ENCODE measurements at regions not wholly inside any gene's neighbourhood (a gene's known extent, or its start where the extent isn't known, plus 50 kb on each side); places are given as distances from the start of the nearest gene placed in this dataset.

DNA sequence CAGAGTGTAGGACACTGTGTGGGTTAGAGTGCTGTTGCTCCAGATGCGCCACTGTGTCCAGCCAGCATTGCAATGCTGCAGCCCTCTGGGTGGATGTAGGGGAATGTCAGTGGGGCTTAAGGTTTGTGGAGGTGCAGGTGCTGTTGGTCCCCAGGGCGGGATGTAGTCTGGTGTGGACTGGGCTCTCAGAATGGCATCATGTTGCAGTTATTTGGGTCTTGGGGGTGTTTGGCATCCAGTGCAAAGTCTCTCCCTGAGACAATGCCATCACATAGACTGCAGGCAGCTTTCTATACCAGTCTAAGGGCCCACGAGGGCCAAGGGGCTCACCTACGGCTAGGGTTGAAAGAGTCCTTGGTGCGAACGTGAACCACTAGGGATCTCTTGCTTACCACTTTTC lies 275.3 kb downstream of the SOX11 start:
- no peak for DNase-seq

DNA sequence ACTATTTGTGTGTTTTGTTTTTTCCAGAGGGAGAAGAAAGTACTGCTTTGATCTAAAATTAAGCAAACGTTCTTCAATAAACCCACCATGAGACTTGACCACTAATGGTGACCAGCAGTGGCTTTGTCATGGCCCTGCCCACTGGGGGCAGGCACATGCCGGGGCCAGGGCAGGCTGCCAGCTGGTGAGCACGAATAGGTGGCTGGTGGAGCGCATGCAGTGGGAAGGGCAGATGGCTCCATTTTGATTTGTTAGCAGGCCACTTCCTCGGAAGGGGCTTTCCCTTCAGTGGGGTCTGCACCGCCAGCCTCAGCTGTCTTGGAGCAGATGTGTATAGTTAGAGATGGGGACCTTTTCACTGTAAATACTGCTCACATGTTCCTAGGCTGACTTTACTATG lies 277.1 kb downstream of the SOX11 start:
- DNase-seq, result no peak

DNA sequence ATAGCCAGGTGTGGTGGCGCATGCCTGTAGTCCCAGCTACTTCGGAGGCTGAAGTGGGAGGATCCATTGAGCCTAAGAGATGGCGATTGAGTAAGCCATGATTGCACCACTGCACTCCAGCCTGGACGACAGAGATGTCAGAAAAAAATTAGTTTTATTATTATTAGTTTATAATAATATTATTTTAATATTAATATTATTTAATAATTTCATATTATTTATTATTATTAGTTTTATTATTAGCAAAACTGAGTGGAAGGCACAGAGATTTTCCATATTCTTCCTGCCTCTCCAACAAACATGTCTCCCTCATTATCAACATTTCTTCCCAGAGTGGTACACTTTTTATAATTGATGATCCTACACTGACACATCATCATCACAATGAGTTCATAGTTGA lies 278.2 kb downstream of the SOX11 start:
- no peak for DNase-seq

DNA sequence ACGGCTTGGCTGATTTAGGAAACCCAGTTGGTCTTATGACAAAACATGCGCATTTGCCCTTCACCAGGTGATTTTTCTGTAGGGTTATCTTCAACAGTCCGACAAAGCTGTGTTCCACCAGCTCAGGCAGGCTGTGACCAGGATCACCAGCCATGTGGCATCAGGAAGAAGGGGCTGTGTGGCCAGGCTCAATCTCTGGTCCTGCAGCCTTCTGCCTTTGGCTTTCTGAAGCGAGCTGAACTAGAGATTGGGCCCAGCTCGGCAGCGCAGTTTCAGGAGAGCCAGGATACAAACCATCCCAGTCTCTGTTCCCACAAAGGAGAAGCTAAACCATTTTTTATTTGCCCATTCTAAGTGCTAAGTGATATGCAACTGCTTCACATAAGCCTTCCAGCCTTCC lies 282.3 kb downstream of the SOX11 start:
- DNase-seq, result no peak

DNA sequence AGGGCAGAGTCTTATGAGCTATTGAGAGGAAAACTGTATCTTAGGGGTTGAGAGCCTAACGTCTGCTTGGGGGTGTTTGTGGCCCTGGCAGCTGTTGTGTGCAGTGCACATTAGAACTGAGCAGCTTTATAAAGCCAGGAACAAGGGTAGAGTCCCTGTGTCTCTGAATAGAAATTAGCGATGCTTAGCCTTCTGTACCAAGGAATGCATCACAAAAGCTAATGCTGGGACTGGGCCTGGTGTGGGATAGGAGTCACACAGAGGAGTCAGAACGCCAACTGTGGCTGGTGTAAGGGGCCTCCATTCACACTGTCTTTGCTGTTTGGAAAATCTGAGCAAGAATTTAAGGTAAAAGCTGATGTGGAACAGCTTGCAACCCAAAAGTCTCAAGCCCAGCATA lies 283.2 kb downstream of the SOX11 start:
- no peak for DNase-seq

DNA sequence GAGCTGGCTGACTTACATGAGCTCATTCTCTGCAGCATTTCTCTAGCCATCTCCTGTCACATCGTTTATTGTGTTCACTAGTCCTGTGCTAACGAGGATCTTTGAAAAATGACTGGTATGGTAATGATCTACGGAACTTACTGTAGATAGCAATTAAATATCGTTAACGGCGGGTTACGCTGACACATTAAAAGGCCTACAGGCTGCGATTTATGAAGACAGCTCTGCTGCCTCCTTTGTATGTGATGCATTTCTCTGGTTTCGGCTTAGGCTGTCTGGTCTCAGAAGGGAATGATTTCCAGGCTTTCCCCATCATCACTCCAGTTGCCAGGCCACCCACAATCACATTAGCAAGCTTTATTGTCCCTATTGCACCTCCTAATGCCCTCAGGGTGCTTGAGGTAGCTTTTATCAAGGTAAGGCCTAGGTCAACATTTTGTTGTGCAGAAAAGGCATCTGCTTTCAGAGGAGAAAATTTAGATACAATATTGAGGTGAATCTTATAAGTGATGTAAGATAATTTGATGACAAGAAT lies 284.4 kb downstream of the SOX11 start:
- no peak for DNase-seq

DNA sequence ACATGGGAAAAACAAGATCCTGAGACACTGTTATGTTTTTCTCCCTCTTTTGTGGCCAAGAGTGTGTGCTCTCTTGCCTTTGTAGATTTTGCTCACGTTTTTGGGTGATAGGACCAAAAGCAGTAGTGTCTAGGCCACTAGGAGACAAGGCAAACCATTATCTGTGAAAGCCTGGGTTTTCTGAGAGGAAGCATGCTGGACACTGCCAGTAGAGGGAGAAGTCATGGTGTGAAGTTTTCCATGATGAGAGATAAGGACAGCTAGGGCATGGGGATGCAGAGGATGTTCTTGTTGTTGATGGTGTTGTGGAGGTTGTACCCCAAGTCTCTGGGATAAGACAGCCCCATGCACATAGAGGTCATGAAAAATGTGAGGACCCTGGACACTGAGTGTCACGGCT lies 285.3 kb downstream of the SOX11 start:
- no peak for DNase-seq

DNA sequence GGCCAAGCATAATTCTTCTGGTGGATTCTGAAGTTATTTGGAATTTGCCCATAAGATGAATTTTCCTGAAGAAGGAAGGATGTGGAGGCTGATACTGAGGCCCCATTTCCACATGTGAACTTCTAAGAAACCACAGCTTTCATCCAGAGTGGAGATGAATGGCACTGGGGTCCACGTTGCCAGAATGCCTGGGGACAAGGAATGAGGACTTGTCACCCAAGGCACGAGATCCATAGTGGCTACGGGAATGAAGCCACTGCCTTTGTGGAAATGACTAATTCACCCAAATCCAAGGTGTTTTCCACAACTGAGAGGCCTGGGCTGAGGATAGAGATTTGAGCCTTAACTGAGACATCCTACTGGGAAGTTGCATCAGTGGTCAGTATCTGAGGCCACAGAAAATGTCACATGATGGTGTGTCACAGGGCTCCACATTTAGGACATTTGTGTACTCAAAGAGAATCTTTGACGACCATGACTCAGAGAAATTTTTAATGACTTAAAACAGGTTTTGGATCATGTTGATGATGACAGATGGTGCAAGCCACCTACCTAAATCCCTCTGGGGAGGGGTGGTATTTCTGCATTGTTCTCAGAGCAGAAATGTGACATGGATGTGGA lies 286.1 kb downstream of the SOX11 start:
- DNase-seq, result no peak

DNA sequence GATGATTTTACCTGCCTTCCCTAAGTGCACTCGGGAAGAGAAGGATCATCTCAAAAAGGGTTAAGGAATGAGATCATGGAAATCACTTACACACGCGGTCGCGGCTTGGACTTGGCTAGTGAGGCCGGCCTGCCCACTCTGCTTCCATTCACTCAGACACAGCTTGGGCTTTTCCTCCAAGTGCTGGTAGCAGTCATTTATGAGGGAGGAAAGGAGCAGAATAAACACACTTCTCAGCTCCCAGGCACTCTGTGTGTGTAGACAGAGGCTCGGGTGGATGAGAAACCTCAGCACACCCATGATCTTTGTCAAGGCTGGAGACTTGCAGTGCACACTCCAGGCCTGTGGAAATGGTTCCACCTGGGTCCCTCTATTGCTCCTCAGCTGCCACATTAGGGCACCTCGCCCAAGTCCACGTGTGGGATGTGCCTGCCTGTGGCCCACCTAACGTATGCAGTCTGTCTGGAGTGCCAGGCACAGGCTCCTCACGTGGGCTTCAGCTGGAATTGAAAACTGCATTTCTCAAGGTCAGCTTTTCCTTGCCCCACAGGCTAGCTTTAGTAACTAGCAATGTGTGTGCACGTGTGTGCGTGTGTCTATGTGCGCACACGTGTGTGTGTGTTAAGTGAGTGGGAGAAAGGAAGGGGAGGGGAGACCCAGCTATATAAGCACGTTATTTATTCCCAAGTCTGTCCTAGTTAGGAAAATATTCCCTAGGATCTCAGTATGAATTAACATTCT lies 288.4 kb downstream of the SOX11 start:
- DNase-seq, result no peak

DNA sequence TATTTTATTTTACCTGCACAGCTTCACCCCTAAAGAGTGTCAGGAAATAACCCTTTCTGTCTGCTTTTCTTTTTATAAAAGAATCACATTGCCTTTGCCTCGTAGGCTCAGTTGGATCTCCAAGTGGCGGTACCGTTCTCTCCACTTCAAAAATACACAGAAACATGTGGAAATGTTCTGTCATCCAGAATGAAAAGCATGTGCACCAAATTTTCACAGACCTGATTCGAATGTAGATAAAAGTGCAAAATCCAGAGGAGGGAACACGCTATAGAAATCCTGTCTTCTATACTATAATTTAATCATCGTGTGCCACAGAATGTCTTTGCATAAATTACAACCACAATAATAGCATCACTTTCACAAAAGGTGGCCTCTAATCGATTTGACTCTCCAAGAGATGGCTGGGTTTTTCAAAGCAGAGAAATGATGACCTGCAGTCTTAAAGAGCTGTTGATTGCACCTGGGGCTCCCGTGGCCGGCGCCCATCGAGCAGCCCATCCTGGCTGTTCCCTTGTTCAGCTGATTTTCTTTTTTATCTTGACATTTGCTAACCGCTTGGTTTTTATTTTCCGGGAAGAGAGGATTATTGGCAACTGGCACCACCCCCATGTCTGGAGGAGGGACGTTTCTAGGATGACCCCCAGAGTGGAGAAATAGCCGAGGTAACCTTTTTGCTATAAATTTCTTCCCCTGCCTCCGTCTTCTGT lies 290.2 kb downstream of the SOX11 start:
- DNase-seq, result no peak

DNA sequence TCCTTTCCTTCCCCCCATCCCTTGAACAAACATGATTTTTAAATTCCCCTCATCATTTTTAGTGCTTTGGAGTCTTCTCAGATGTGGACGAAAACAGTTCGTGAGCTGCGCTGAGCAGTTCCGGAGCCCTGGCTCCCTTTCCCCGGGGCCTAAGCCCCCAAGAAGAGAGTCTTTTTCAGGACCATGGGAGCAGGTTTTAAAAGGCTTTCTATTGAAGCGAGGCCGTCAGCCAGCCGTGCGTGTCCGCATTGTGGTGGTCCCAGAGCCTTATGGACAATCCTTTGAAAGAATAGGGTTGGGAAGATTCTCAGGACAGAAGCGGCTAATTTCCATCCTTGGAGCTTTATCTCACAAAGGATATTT lies 290.7 kb downstream of the SOX11 start:
- no peak for DNase-seq

DNA sequence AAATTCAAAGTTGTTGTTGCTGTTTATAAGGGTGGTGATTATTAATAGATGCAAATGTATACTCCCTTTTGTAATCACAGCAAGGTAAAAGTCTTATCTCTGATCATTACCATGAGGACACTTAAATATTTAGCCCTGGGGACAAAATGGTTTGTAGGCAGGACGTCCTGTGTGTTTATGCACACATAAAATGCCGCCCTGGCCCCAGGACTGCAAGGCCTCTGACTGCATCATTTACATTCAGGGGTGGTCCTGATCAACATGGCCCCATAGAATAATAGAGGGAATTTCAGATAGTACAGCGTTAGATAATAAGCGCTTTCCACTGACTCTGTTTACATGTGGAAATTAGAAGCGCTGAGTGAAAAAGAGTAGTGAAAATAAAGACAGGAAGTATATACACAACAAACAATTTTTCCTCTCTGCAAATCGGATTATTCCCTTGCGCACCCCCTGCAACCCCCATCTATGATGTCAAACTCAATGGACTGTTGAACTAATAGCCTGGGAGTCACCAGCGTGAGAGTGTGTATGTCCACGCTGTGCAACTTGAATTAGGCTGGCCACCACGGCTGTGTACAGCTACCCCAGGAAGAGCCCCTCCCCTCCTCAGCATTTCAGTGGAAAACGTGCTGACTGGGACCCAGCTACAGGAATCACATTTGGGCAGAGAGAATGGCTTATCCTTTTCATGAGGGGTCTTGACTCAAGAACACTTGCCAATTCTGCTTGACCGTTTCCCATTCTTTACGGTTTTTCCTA lies 291.5 kb downstream of the SOX11 start:
- DNase-seq, result no peak

DNA sequence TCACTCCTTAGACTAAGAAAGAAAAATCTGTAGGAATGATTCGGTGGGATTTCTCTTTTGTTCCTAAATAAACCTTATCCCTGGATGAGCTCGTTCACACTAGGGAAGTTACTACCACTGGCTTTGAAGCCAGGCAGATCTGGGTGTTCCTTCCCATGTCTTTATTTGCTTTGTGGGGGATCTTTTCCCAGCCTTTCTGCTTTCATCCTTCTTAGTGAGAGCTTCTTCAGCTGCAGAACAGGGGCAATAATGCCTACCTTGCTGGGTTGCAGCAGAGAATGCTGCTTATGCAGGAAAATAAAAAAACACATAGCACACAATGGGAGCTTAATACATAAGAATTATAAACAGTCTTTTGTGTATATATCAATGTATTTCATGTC lies 292.1 kb downstream of the SOX11 start:
- DNase-seq, result no peak

DNA sequence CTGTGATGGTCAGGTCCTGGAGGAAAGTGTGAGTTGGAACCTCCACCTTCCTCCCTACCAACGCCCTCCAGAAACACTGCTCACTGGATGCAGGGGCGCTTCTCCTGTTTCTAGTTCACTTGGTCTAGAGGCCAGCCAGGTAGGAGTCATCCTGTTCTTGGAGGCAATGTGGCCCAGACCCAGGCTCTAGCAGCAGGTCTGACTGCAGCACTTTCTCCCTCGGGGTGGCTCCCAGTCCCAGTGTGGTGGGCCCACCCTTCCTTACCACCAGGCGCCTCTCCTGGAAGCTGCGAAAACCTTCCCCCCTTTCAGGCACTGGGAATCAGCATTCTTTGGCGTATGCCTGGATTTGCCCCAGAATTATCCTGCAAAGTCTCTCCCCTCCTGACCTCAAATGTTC lies 292.8 kb downstream of the SOX11 start:
- no peak for DNase-seq

DNA sequence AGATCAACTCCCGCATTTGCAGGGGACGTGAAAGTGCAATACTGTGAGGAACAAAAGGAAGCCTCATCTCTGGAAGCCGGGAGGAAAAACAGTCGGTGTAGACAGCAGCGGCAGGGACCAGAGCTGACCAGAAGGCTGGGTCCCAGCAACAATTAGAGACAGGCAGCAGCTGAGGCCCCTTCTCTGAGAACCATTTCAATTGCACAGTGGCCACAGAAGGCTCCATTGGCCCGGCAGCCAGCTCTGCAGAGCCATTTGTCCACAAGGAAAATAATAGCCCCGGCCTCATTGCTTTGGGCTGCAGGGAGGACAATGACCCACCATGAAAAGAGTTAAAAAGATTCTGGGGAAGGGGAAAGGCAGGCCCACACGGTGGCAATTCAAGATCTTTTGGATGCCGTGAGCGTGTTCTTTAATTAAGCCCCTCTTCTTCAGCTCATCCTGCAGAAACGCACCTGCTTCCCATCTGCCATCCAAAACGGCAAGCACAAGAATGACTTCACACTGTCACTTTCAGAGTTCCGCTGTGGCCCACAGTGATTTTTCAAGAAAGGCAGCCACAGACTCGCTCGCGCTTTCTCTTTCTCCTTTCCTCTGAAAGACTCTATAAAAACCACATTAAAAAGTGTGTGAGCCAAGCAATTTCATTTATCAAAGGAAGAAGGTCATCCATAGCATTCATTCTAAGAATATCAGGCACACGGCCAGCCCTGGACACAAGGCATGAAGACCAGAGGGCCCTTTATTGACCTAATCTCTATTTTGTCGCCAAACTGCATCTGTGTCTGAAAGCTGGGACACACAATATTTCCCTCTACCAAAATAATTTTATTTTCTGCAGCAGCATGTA lies 293.6 kb downstream of the SOX11 start:
- DNase-seq, result no peak

DNA sequence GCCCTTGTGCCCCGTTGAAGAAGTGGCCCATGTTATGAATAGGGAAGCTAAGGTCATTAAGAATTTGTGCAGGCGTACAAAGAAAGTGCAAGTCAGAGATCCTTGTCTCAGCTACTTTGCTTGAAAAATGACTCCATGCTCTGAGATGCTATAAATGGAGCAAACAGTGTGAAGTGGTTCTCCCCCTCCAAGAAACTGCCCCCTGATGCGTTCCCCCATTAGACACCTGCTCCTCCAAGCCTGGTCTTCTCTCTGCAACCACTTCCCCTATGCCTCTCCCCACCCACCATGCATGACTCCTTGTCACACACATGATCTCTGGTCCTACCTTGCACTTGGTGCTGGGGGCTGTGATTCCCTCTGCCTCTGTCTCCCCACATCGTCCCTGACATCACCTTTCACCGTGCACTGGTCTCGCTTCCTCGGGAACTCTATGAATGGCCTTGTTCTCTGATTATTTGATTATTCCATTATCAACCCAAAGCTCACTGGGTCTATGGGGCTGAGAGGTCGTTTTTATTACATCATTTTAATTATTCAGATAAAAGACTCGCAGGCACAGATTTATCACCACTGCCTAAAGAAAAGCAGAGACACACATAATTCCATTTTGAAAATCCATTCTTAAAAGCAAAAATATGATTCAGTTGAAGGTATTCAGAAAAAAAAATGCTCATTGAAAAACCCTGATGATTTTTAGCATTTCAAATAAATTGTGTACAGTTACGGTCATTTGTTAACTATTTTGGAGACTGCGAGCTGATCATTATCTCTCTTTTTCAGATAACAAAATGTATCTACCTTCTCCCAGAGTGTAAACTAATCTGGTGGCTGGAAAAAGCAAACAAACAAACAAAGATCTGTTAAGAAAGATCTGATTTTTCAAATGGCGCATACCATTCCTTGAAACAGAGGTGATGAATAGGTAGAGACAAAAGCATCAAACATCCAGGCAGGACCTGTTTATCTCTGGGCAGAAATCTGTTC lies 294.9 kb downstream of the SOX11 start:
- DNase-seq, result no peak

DNA sequence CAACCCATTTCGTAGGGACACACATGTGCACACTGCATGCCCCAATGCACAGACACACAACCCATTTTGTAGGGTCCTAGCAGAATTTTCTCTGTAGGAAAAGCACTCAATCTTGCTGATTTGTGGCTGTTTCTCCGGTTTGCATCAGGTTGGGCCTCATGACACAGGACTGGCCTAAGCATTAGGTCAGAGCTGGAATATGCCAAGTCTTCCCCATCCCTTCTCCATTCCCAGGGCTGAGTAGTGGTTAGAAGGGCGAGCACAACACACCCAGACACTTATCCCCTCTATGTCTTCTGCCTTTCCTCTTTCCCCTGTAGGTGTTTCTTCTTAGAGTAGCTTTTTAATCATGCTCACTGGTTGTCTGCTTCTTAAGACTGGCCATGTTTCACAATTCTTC lies 295.9 kb downstream of the SOX11 start:
- DNase-seq, result no peak

DNA sequence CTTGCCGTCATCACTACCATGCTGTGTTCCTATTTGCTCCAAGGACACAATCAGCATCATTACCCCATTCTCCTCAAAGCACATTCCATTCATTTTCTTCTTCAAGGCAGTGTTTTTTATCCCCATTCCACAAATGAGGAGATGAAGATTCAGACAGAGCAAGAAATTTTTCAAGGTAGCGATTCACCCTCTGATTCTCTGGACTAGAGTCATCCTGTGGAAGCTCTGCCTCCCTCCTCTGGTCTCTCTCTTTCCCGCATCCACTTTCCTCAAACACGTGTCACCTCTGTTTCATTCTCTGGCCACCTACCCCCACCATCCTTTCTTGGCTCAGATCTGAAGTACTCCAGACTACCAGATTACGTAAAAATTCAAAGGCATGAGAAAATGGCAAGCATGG lies 297.9 kb downstream of the SOX11 start:
- no peak for DNase-seq

DNA sequence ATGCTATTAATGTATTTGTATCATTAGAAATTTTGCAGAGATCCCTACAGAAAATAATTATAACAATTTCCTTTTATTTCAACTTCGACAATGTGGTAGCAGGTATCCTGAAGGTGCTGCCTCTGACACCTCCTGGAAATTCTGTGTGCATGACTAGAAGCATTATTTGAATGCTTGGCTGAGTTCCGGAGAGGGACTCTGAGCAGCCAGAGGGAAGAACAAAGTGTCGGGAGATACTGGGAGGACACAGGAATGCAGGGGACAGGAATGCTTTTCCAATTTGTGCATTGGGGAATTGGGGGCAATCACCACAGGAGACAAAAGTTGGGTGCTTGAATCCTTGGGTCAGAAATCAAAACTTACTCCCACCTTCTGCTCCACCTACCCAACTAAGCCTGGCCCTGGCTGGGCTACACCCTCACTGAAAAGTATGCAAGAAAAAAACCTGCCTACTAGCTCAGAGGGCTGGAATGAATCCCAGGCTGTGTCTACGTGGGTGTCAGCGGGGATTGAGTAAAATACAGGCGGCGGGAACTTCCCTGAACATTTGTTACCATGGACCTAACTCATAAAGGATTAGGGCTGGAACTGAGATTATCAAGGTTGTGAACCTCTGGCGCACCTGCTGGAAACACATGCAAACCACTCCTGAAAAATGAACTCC lies 299.3 kb downstream of the SOX11 start:
- DNase-seq, result no peak

DNA sequence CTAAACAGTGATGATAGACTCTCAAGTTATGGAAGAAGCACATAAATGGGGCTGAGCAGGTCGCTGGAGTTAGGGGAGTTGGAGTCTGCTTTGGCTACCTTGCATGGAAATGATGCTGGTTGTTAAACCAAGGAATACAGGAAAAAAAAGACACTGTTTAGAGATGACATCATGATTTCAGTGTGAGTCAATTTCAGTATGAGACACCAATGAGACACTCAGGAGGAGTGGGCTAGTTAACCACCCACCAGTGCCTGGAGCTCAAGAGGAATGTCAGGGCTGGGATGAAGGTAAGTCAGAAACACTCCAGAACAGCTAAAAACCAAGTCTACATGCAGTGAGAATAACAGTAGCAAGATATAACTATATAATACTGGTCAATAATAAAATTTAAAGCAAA lies 303.6 kb downstream of the SOX11 start:
- no peak for DNase-seq

DNA sequence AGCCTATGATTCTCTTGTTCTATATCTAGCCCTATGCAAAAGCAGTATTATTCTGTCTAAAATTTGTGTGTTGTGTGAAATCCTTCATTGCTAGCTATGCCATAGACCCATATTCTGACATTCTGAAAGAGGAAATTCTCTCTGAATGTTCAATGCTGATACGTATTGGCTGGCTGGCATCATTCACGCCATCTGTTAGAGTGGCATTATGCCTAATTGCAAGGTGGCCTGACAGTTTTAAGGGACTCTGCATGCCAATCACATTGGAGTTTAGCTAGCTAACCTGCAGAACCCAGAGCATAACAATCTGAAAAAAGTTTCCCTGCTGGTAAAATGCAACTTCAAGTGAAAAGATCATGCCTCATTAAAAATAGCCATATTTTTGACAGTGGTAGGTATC lies 316.0 kb downstream of the SOX11 start:
- no peak for DNase-seq
